ENCODE measurements at regions not wholly inside any gene's neighbourhood (a gene's known extent, or its start where the extent isn't known, plus 50 kb on each side); places are given as distances from the start of the nearest gene placed in this dataset.

- no peak for DNase-seq
Observed at GRCh38 chr16:13291591-13292333, 390.4 kb downstream of the SHISA9 start.

GRCh38 chr16:13296206-13296605 lies 394.8 kb downstream of the SHISA9 start:
- no peak for DNase-seq

GRCh38 chr16:13298666-13299065 lies 397.3 kb downstream of the SHISA9 start:
- DNase-seq = no peak

GRCh38 chr16:13300066-13300840 lies 398.9 kb downstream of the SHISA9 start:
- no peak for DNase-seq

- no peak for DNase-seq
Observed at GRCh38 chr16:13305019-13305755, 403.8 kb downstream of the SHISA9 start.

- DNase-seq = no peak
Observed at GRCh38 chr16:13306161-13306995, 405.0 kb downstream of the SHISA9 start.

- DNase-seq = no peak
Observed at GRCh38 chr16:13307255-13307654, 405.9 kb downstream of the SHISA9 start.

GRCh38 chr16:13307851-13308250 lies 406.5 kb downstream of the SHISA9 start:
- DNase-seq = no peak

- DNase-seq = no peak
Observed at GRCh38 chr16:13312063-13312462, 410.7 kb downstream of the SHISA9 start.

GRCh38 chr16:13313351-13313750 lies 412.0 kb downstream of the SHISA9 start:
- DNase-seq = no peak

GRCh38 chr16:13314633-13315032 lies 413.2 kb downstream of the SHISA9 start:
- DNase-seq = no peak

GRCh38 chr16:13315642-13316427 lies 414.4 kb downstream of the SHISA9 start:
- no peak for DNase-seq

GRCh38 chr16:13322336-13322735 lies 420.9 kb downstream of the SHISA9 start:
- DNase-seq = no peak

GRCh38 chr16:13324851-13325250 lies 423.5 kb downstream of the SHISA9 start:
- DNase-seq = no peak

- no peak for DNase-seq
Observed at GRCh38 chr16:13325396-13325795, 424.0 kb downstream of the SHISA9 start.

- DNase-seq = no peak
Observed at GRCh38 chr16:13331918-13332317, 430.5 kb downstream of the SHISA9 start.

- no peak for DNase-seq
Observed at GRCh38 chr16:13332713-13333255, 431.4 kb downstream of the SHISA9 start.

- DNase-seq = no peak
Observed at GRCh38 chr16:13333336-13333735, 431.9 kb downstream of the SHISA9 start.

- no peak for DNase-seq
Observed at GRCh38 chr16:13335879-13336278, 434.5 kb downstream of the SHISA9 start.

GRCh38 chr16:13336335-13336734 lies 434.9 kb downstream of the SHISA9 start:
- DNase-seq = no peak

Data from NCI-H526 (cell line).